Loucy (cell line): ENCODE measurements at regions not wholly inside any gene's neighbourhood (a gene's known extent, or its start where the extent isn't known, plus 50 kb on each side); places are given as distances from the start of the nearest gene placed in this dataset.

Experiments
- H2AFZ ChIP-seq: fragments of 200-600 bp; sonication (generic); 2 replicates; pipeline ENCODE4 v1.6.0; 2016; ENCODE audit warnings: antibody characterized with exemption, mild to moderate bottlenecking, low read length, moderate library complexity
- H3F3A ChIP-seq: fragments of 200-600 bp; 2 replicates; pipeline ENCODE4 v1.6.0; 2016; ENCODE audit warnings: antibody characterized with exemption, low read depth, mild to moderate bottlenecking
- H3K27me3 ChIP-seq: fragments of 200-600 bp; sonication (generic); 2 replicates; pipeline ENCODE4 v1.6.1; 2014; ENCODE audit warnings: low read length, mild to moderate bottlenecking; ENCODE audit not compliant: insufficient read depth, poor library complexity, severe bottlenecking
- H3K36me3 ChIP-seq: fragments of 200-600 bp; sonication (generic); 2 replicates; pipeline ENCODE4 v1.6.1; 2016; ENCODE audit warnings: low read length; ENCODE audit not compliant: insufficient read depth
- H3K4me1 ChIP-seq: fragments of 200-600 bp; sonication (generic); 2 replicates; pipeline ENCODE4 v1.5.1; 2014; ENCODE audit warnings: low read length, mild to moderate bottlenecking; ENCODE audit not compliant: insufficient read depth, poor library complexity, severe bottlenecking
- H3K4me2 ChIP-seq: fragments of 200-600 bp; sonication (generic); 2 replicates; pipeline ENCODE4 v1.6.0; 2014; ENCODE audit warnings: antibody characterized with exemption, low read length, low read depth, mild to moderate bottlenecking; ENCODE audit not compliant: poor library complexity, severe bottlenecking
- H3K4me3 ChIP-seq: fragments of 200-600 bp; sonication (generic); 2 replicates; pipeline ENCODE4 v1.5.1; 2014; ENCODE audit warnings: low read length, mild to moderate bottlenecking, mixed read lengths; ENCODE audit not compliant: poor library complexity, severe bottlenecking
- H3K79me2 ChIP-seq: fragments of 200-600 bp; sonication (generic); 2 replicates; pipeline ENCODE4 v1.6.1; 2014; ENCODE audit warnings: low read length; ENCODE audit not compliant: insufficient read depth
- H3K9ac ChIP-seq: fragments of 200-600 bp; sonication (generic); 2 replicates; pipeline ENCODE4 v1.6.0; 2014; ENCODE audit warnings: mild to moderate bottlenecking, low read depth, low read length, moderate library complexity; ENCODE audit not compliant: poor library complexity, severe bottlenecking
- H3K9me2 ChIP-seq: fragments of 200-600 bp; sonication (generic); replicated peaks from 2 replicates; pipeline ENCODE4 v1.6.1; 2016; ENCODE audit warnings: low read depth, low read length, mixed read lengths
- H3K9me3 ChIP-seq: fragments of 200-600 bp; sonication (generic); 2 replicates; pipeline ENCODE4 v1.6.1; 2014; ENCODE audit warnings: mild to moderate bottlenecking, antibody characterized with exemption, low read length, low read depth; ENCODE audit not compliant: insufficient read depth
- H4K20me1 ChIP-seq: fragments of 200-600 bp; sonication (generic); 2 replicates; pipeline ENCODE4 v1.6.0; 2014; ENCODE audit warnings: antibody characterized with exemption, low read length, mild to moderate bottlenecking; ENCODE audit not compliant: insufficient read depth, poor library complexity, severe bottlenecking
- CTCF ChIP-seq: fragments of 200-600 bp; sonication (generic); conservative IDR thresholded peaks from 2 replicates; pipeline ENCODE4 v1.5.1; 2014; ENCODE audit warnings: mild to moderate bottlenecking, antibody characterized with exemption, low read length
- EZH2phosphoT487 ChIP-seq: fragments of 200-600 bp; IDR thresholded peaks from 2 replicates; pipeline ENCODE4 v1.6.1; 2018; ENCODE audit warnings: antibody characterized with exemption, mild to moderate bottlenecking, moderate library complexity, borderline replicate concordance

GRCh38 chr11:97934572-97935208 is 1086.1 kb upstream of the CNTN5 start:
- H3K9ac ChIP-seq: no peak overlapping the region
- H3K4me3 ChIP-seq: no peak overlapping the region
- H3K79me2 ChIP-seq: no peaks in the 10 kb centered on the region
- no peak for TF ChIP-seq EZH2phosphoT487
- TF ChIP-seq CTCF: no peak
- no peaks in the 10 kb centered on the region for H3K27me3 ChIP-seq
- no peaks in the 10 kb centered on the region for H3K9me3 ChIP-seq
- no peak overlapping the region for H3K4me2 ChIP-seq
- H3F3A ChIP-seq: no peaks in the 10 kb centered on the region
- H3K4me1 ChIP-seq: no peaks in the 10 kb centered on the region
- no peaks in the 10 kb centered on the region for H4K20me1 ChIP-seq
- no peaks in the 10 kb centered on the region for H3K9me2 ChIP-seq
- H2AFZ ChIP-seq: no peak overlapping the region
- no peaks in the 10 kb centered on the region for H3K36me3 ChIP-seq

GRCh38 chr11:97937501-97937900 is 1083.2 kb upstream of the CNTN5 start:
- Histone ChIP-seq H3K4me2 (no peak overlapping the region), H3K9me2 (no peaks in the 10 kb centered on the region), H3F3A (no peaks in the 10 kb centered on the region), H3K27me3 (no peaks in the 10 kb centered on the region), H3K9me3 (no peaks in the 10 kb centered on the region), H3K36me3 (no peaks in the 10 kb centered on the region), H3K4me1 (no peaks in the 10 kb centered on the region), H4K20me1 (no peaks in the 10 kb centered on the region), H3K4me3 (no peak overlapping the region), H2AFZ (no peak overlapping the region), H3K79me2 (no peaks in the 10 kb centered on the region), H3K9ac (no peak overlapping the region)
- TF ChIP-seq CTCF: no peak
- no peak for TF ChIP-seq EZH2phosphoT487

- no peaks in the 10 kb centered on the region for H3K9me2 ChIP-seq
- no peaks in the 10 kb centered on the region for H3K4me1 ChIP-seq
- H3K79me2 ChIP-seq: no peaks in the 10 kb centered on the region
- H3F3A ChIP-seq: no peaks in the 10 kb centered on the region
- no peaks in the 10 kb centered on the region for H4K20me1 ChIP-seq
- H3K36me3 ChIP-seq: no peaks in the 10 kb centered on the region
- no peak overlapping the region for H3K4me3 ChIP-seq
- no peak overlapping the region for H3K9ac ChIP-seq
- no peaks in the 10 kb centered on the region for H3K27me3 ChIP-seq
- H3K4me2 ChIP-seq: no peak overlapping the region
- H3K9me3 ChIP-seq: no peaks in the 10 kb centered on the region
- no peak overlapping the region for H2AFZ ChIP-seq
- TF ChIP-seq EZH2phosphoT487 (no peak), CTCF (no peak)
Measured at GRCh38 chr11:97938789-97939188, 1082.0 kb upstream of the CNTN5 start.
